Sciatic nerve (tissue), 2 donors: ENCODE measurements at regions not wholly inside any gene's neighbourhood (a gene's known extent, or its start where the extent isn't known, plus 50 kb on each side); places are given as distances from the start of the nearest gene placed in this dataset.

Experiments
- ATAC-seq: fragments of 200-7000 bp; cut with Tn5 transposase; one replicate; pipeline ENCODE4 v1.9.1; 2020; ENCODE audit warnings: mild to moderate bottlenecking, moderate library complexity
- DNase-seq: peaks from one replicate; pipeline ENCODE4 v3.0.0-alpha.2; 2020; ENCODE audit warnings: low spot score
- intact Hi-C: fragments of 100-400 bp; cut with DNase I; formaldehyde crosslinking; loops from one replicate; pipeline ENCODE4 v1.14.2; 2022
- donor health status: DM: no; HTN: no; CAD: no.
- donor health status: DM: no; HTN: no; CAD: no.

DNA sequence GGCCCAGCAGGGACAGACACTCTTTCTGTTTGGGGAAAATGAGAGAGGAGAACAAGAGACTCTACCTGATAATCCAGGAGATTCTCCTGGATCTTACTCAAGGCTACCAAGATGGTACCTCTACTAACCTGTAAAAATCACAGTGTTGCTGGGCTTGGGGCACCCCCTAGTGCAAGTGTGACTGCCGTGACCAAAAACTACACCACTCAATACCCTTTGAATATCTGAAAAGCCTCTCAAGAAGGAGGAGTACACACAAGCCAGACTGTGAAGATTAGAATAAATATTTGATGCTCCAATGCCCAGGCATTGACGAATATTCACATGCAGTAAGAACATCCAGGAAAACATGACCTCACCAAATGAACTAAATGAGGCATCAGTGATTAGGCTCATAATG, 965.4 kb downstream of the LRFN5 start:
- DNase-seq (no peak), ATAC-seq (no peak)
- intact Hi-C loops: no loop called here

DNA sequence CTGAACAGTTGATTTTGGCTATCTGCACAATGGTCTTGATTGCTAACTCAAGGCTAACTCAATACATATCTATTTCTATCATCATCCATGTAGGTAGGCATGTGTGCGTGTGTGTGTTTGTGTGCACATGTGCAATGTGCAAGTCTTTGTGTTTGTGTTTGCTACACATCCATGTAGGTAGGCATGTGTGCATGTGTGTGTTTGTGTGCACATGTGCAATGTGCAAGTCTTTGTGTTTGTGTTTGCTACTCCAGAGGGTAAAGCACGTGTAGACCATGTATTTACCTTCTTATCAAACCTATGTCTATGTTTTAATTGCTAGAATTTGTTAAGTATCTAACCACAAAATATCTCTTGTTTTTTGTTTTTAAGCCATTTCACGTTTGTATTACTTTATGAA, 962.6 kb downstream of the LRFN5 start:
- intact Hi-C loops: no loop called here
- no peak for ATAC-seq

DNA sequence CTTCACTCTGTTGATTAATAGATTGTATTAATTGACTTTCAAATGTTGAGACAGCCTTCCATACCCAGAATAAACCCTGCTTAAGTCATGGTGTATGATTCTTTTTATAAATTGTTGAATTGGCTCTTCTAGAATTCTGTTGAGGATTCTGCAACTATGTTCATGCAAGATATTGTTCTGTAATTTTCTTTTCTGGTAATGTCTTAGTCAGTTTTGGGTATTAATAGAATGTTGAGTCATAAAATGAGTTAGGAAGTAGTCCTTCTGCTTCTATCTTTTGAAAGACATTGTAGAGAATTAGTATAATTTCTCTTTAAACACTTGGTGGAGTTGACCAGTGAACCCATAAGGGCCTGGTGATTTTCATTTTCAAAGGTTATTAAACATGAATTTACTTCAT, 958.9 kb downstream of the LRFN5 start:
- ATAC-seq (no peak), DNase-seq (no peak)
- intact Hi-C loops: no loop called here

More for the DNA sequence above, 962.6 kb downstream of the LRFN5 start:
- DNase-seq: no peak

DNA sequence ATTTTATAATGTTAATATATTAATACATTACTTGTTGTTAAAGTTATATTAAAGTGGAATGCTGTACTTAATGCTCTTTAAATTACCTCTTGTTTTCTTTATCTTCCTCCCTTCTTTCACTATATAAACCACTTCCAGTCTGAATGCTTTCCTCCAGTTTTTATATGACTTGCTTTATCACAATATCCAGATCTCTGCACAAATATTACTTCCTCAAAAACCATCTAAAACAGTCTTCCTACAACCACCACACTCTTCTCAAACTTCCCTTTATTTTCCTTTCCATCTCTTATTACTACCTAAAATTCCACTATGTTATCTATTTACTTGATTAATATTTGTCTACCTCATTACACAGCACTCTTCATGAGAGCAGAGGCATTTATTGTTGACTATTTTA, 956.6 kb downstream of the LRFN5 start:
- ATAC-seq (no peak), DNase-seq (no peak)
- intact Hi-C loops: no loop called here

DNA sequence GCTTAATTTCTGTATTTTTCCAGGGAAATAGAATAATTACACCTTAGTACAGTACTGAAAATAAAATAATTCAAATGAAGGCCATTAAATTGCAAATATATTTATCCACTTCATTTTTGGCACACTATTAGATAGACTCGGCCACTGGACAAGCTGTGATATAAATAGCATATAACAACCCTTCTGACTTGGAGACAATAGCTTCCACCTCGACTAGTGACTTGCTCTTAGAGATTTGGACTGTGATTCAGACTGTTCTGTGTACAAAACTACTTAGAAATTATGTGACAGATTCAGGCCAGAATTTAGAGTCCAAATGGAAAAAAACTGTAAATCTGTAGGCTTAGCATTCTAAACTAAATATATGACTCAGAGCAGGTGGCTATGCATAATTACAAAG, 949.9 kb downstream of the LRFN5 start:
- intact Hi-C loops: no loop called here
- no peak for ATAC-seq

DNA sequence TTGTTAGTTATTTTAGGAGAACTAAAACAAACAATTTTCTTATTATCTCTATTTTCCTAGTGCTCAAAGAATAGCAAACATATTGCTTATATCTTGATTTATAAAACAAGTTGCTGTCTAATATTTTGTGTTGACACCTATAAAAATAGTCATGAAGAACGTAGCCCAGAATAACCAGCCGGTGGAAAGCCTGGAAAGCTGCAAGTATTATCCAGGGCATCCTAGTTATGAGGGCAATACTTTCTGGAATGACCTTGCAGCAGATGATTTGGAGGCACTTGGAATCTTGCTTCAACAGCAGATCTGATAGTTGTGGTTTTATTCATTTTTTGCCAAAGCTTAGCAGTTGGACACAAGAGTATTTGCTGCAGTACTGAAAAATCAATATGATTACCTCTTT, 948.7 kb downstream of the LRFN5 start:
- intact Hi-C loops: no loop called here
- ATAC-seq (no peak), DNase-seq (no peak)

More for the DNA sequence above, 949.9 kb downstream of the LRFN5 start:
- no peak for DNase-seq

DNA sequence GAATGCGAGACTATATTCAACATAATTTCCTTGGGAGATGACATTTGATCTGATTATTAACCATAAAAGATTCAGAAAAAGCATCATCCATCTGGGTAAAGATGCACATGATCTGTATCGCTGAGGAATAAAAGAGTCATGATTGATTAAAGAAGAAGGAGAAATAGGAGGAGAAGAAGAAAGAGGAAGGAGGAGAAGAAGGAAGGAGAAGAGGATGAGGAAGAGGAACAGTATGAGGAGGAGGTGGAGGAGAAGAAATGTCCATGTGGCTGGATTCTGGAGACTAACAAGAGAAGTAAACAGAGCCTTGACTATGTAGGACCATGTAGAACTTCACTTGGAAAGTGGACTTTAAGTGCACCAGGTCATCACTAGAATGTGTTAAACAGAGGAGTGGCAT, 947.4 kb downstream of the LRFN5 start:
- DNase-seq (no peak), ATAC-seq (no peak)
- intact Hi-C loops: no loop called here

DNA sequence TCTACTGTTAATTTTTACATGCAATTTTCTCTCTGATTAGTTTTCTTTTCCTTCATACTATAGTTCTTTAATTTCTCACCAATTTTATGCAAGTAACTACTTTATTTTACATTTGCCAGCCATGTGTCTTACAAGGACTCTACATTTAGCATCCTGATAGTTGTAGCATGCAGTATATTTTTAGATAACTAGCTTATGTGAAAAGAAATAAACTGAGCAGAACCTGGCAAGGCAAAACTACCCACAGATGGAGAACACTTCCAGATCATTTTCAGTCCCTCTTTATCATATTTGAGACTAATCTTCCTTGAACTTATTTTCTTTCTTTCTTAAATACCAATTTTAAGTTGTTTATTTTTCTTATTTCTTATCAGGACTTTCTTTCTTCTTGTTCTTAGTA, 943.6 kb downstream of the LRFN5 start:
- ATAC-seq: no peak
- DNase-seq: no peak
- intact Hi-C loops: no loop called here

DNA sequence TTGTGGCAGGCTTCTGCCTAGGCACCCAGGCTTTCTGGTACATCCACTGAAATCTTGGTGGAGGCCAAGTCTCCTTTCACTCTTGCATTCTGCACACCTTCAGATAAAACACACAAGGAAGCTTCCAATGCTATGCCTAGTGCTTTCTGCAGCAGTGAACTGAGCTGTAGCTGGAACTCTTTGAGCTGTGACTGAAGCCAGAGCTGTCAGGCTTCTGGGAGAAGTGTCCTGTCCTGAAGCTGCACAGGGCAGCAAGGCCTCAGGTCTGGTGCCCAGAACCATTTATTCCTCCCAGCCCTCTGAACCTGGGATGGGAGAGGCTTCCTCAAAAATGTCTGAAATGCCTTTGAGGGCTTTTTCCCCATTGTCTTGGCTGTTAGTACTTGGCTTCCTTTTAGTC, 941.7 kb downstream of the LRFN5 start:
- intact Hi-C loops: no loop called here
- ATAC-seq: no peak

DNA sequence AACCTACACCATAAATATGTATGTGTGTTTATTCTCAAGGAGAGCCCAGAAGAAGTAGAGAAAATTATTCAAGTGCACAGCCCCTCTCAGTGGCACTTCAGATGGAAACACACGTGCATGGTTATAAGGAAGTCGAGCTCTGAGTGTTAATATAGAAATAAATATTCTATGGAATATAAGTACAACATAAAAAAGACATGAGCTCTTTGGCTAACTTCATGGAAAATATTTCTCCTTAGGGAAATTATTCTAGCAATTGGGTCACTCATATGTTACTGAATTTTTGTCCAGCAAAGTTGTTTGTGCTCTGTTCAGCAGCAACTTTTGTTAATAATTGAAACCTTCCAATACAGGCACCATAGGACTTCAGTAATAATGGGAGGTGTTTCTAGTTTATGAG, 939.0 kb downstream of the LRFN5 start:
- no peak for DNase-seq

More for the DNA sequence above, 941.7 kb downstream of the LRFN5 start:
- DNase-seq: no peak

DNA sequence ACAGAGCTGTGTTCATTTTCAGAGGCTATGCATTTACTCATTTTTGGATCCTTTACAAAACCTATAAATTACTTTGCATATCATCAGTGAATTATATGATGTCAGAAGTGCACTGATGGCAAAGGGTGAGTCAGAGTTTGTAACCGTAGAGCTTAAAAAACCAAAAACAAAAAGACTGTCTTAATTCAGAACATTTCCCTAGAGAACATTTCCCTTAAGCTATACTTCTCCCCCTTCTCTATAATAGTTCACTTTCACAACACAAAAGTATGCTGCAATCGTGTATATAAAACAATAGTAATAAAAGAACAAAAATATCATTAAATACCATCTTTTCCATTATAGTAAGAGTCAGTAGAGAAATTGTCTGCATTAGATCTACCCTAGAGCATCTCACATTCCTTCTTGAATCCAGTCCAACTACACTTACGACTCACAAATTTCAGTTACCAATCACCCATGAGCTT, 934.9 kb downstream of the LRFN5 start:
- intact Hi-C loops: no loop called here
- DNase-seq: no peak
- ATAC-seq: no peak

More for the DNA sequence above, 939.0 kb downstream of the LRFN5 start:
- ATAC-seq: no peak
- intact Hi-C loops: no loop called here

DNA sequence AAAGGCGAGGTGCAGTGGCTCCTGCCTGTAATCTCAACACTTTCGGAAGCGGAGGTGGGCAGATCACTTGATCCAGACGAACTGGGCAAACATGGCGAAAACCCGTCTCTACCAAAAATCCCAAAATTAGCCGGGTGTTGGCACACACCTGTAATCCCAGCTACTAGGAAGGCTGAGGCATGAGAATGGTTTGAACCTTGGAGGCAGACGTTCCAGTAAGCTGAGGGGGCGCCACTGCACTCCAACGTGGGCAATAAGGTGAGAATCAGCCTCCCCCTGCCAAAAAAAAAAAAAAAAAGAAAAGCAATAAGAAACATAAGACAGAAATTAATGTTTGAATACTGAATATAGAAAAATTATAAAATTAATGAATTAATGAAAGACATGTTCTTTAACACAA, 928.7 kb downstream of the LRFN5 start:
- no peak for DNase-seq
- intact Hi-C loops: no loop called here
- ATAC-seq: no peak

DNA sequence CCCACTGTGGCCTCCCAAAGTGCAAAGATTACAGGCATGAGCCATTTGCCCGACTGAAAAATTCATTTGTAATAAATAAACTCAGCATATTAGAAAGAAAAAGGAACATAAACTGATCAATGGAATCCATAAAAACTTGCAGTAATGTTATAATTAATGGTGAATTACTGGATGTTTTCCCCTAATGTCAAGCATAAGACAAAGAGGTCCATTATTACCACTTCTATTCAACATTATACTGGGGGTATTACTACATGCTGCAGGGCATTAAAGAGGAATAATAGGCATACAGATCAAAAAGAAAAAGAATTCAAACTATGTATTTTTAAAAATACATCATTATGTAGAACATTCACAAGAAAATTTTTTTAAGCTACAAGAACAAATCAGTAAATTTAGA, 926.8 kb downstream of the LRFN5 start:
- intact Hi-C loops: no loop called here
- DNase-seq: no peak
- no peak for ATAC-seq

DNA sequence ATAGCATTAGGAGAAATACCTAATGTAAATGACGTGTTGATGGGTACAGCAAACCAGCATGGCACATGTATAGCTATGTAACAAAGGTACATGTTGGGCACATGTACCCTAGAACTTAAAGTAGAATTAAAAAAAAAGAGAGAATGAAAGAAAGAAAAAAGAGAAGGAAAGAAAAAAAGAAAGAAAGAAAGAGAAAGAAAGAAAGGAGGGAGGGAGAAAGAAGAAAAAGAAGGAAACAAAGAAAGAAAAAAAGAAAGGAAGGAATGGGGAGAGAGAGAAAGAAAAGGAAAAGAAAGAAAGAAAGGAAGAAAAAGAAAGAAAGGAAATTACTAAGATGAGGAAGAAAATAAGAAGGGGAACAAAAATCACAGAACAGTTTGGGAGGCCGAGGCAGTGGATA, 925.5 kb downstream of the LRFN5 start:
- no peak for DNase-seq
- ATAC-seq: no peak
- intact Hi-C loops: no loop called here

DNA sequence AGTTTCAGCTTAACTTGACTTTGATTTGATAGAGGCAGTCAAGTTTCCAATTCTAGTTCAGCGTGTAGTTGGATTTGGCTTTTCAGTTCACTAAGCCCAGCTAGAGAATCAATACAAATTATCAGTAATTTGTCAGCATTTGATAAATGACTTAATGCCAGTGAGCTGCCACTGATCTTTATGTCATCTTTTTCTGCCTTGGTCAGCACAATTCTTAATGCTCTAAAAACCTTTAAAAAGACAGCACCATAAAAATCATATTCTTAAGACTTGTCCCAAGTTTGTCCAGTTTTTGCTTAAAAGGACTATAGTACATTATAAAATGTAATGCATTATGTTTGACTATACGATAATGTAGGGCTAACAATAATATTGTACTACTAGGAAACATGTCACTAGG, 920.5 kb downstream of the LRFN5 start:
- intact Hi-C loops: no loop called here
- ATAC-seq: no peak

DNA sequence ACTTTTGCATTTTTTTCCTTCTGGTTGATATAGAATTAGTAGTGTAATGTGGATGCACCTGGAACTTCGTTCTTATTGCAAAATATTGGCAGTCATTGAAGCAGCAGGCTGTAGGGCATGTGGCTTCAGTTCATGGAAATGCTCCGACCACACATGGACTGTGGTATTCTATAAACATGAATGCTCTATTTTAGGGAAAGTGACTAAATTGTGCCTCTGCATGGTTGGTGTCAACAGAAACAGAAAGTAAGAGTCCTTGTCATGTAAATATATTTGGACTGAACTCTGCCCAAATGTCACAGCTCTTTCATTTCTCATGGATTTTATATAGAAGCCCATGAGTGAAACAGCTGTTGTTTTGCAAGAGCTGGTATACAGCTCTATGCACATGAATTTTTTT, 917.0 kb downstream of the LRFN5 start:
- DNase-seq: no peak
- intact Hi-C loops: no loop called here
- ATAC-seq: no peak

More for the DNA sequence above, 920.5 kb downstream of the LRFN5 start:
- DNase-seq: no peak

DNA sequence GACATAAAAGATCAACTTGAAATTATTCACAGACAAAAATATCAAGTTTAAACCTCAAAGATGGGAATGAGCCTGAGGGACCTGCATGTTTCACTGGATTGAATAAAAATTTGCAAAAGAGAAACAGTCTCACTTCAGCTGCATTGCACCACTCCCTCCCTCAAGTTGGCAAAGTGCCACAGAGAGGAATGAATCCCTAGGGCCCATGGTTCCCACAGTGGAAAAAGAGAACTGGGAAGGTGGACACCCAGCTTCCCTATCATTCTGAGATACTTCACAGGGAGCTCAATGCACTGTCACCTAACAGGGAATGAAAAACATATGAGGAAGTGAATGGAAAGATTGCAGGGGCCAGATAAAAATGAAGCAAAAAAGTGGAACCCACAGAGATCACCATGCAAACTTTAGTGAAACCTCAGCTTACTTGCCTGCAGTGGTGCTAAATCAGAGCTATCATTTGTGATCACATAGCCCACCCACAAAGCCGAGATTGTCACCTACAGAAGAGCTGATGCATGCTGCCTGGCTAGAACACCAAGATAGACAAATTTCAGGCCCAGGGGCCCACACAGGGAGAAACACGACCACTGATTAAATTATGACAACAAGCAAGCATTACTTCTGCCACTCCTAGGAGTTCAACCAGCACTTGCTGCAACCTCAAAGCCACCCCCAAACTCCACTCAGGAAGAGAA, 911.3 kb downstream of the LRFN5 start:
- intact Hi-C loops: no loop called here
- ATAC-seq (no peak), DNase-seq (no peak)

DNA sequence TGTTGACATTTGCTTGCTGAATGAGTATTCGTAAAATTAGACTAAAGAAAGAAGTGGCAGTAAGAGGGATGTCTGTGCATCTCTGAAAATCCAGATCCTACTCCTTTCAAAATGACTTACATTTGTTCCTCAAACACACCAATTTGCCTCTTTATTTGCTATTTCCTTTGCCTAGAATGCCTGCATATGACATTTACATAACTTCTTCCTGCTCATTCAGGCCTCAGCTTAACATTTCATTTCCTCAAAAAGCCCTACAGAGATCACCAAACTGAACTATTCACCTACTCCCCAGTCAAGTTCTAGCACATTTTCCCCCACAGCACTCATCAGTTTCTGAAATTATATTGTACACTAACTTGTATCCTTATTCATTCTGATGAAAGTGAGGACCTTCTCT, 907.2 kb downstream of the LRFN5 start:
- intact Hi-C loops: no loop called here
- no peak for ATAC-seq
- no peak for DNase-seq

DNA sequence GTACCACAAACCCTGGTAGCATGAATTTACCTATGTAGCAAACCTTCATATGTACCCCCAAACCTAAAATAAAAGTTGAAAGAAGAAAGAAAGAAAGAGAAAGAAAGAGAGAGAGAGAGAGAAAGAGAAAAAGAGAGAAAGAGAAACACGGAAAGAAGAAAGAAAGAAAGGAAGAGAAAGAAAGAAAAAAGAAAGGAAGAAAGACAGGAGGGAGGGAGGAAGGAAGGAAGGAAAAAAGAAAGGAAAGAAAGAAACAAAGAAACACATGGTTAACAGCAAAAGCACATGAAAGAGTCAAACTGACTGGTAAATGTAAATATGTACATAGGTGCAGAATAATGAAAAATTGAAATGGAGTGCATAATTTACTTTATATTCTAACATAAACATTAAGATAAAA, 903.4 kb downstream of the LRFN5 start:
- intact Hi-C loops: no loop called here
- no peak for ATAC-seq
- DNase-seq: no peak

DNA sequence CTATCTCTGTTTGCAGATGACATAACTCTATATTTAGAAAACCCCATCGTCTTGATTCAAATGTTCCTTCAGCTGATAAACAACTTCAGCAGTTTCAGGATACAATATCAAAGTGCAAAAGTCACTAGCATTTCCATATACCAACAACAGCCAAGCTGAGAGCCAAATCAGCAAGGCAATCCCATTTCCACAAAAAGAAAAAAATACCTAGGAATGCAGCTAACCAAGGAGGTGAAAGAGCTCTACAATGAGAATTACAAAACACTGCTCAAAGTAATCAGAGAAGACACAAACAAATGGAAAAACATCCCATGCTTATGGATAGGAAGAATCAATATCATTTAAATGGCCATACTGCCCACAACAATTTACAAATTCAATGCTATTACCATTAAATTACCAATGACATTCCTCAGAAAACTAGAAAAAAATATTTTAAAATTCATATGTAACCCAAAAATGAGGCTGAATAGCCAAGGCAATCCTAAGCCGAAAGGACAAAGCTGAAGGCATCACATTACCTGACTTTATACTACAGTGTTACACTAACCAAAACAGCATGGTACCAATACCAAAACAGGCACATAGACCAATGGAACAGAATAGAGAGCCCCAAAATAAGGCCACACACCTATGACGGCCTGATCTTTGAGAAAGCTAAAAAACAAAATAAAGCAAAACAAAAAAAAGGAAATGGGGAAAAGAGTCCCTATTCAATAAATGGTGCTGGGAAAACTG, 901.7 kb downstream of the LRFN5 start:
- no peak for DNase-seq
- intact Hi-C loops: no loop called here
- ATAC-seq: no peak

DNA sequence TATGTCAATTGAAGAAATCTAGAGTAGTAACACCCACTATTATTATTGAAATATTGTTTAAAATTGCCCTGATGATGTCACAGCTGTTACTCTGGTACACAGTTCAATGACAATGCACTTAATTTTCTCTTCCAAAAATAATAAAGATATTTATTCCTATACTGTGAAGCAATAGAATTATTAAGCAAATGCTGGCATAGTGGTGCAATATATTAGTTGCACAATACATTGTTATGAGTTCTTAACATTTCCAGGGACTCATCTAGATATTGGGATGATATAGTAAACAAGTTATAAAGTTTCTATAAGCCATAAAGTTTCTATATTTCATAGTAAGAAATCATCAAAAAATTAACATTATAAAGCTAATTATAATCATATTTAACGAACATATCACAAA, 897.8 kb downstream of the LRFN5 start:
- ATAC-seq (no peak), DNase-seq (no peak)
- intact Hi-C loops: no loop called here
